GM18499 (cell line): ENCODE measurements at regions not wholly inside any gene's neighbourhood (a gene's known extent, or its start where the extent isn't known, plus 50 kb on each side); places are given as distances from the start of the nearest gene placed in this dataset.

Source experiments
- ATAC-seq: cut with Tn5 transposase; IDR thresholded peaks from one replicate; pipeline ENCODE4 v1.9.1; 2021; ENCODE audit warnings: moderate number of reproducible peaks; ENCODE audit not compliant: insufficient read depth, unreplicated experiment

DNA sequence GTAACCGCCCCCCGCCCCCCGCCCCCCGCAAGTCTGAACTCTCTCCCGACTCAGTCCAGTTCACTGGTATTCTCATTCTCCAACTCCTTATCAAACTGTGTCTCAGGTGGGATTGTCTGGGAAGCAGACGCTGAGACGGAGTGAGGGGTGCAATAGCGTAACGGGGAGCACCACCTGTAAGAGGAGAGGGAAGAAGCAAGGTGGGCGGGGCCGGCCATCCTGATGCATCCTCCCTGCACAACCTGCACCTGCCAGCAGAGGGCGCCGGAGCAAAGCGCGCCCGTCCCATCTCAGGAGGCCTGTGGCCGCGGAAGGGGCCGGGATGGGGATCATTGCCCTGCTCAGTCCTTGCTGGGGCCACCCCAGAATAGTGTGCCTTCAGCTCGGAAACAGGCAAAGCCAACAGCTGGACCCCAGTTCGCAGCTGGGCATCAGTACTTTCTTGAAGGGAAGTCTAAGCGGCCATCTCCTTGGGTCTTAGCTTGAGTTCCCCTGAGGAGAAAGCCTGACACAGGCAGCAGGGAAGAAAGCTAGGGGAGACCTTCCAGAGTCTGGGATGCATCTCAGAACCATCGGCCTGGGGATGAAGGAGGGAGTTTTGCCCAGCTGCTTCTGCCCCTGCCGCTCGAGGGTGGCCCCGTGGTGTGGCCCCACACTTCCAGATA, 208.0 kb downstream of the TFCP2L1 start:
- no peak for ATAC-seq

DNA sequence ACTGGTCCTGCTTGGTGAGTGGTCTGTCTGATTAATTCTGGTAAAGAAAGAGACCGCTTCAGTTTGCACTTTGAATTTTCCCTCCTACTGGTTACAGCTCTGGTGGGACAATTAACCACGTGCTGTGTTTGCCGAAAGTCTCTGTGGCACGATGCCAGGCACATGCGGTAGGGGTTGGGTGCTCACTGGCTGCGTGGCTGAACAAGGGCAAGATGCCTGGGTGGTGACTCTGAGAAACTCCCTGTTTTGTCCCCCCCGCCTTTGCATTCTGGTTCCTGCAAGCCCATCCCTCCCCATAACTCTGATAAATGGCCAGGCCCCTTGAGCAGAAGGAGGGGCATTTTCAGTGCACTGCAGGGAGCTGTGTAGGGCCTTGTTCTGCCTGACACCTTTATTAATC, 206.1 kb downstream of the TFCP2L1 start:
- no peak for ATAC-seq

DNA sequence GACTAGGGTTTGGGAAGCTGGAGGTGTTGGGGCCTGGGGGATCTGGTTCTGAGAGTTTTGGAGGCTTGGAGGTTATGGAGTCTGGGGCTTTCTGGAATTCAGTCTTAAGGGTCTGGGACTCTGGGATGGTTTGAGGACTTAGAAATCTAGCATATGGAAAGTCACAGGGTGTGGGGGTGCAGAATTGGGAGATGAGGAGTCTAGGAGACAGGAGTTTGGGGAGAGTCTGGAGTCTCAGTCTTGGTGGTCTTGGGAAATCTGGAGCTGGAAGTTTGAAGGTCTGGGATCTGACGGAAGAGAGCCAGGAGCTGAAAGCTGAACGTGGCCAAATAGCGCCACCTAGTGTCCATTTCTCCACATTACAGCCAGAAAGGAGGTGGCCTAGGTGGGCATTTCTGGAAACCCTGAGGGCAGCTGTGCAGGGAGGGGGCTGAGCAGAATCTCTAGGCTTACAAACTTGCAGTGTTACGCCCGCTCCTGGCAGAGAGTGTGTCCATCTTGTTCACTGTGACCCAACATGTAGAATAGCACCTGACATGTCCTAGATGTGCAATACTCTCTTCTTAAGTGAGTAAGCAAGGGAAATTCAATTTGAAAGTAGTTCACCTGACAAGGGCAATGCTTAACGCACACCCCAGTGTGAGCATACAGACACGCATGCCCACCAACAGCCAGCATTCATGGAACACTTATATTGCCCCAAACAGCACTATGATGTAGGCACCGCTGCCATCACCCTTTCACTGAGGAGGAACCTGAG, 204.8 kb downstream of the TFCP2L1 start:
- ATAC-seq, result no peak

DNA sequence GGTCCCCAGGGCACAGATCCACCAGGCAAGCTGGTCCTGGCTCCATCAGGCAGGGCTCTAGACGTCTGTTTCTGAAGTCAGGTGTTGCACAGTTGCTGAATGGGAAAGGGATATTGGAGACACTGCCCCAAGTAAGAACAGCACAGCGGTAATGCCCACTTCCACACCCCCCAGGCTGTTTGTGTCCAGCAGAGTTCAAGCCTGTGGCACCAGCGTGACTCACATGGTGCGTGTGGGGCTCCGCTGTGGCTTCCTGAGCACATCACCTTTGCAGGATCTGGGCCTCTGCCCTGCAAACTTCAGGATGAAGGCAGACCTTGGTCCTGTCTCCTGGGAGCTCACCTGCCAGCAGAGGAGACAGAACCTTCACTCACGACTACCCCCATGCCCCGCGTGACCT, 203.3 kb downstream of the TFCP2L1 start:
- no peak for ATAC-seq

DNA sequence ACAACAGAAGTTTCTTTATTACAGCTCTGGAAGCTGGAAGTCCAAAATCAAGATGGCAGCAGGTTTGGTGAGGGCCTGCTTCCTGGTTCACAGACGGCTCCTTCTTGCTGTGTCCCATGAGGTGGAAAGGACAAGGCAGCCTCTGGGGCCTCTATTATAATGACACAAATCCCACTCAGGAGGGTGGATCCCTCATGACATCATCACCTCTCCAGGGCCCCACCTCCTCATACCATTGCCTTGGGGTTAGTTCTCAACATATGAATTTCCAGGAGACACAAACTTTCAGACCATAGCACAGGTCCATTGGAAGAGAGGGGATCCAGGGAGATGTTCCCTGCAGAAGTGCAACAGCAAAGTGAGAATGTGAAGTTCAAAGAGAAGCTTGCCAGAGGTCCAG, 202.8 kb downstream of the TFCP2L1 start:
- no peak for ATAC-seq

DNA sequence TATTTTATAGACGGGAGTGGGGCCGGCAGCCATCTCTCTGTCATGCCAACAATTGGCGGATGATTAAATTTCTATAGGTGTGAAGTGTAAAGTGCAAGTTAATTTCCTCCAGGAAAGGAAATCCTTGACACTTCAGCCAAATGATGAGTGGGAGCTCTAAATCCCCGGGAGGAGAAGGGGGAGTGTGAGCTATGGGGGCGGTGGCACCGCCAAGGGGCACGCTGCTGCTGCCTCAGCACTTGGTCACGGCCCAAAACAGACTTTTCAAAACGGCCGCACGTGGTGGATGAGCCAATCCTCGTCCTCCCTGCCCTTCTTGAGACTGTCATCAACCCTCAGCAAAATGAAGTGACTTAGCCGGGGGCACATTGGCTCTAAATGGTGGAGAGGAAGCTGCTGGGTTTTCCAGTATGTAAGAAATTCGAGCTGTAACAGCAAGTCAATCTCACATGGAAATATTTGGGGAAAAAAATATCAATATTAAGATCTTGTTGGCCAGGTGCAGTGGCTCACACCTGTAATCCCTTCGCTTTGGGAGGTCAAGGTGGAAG, 200.8 kb downstream of the TFCP2L1 start:
- no peak for ATAC-seq

DNA sequence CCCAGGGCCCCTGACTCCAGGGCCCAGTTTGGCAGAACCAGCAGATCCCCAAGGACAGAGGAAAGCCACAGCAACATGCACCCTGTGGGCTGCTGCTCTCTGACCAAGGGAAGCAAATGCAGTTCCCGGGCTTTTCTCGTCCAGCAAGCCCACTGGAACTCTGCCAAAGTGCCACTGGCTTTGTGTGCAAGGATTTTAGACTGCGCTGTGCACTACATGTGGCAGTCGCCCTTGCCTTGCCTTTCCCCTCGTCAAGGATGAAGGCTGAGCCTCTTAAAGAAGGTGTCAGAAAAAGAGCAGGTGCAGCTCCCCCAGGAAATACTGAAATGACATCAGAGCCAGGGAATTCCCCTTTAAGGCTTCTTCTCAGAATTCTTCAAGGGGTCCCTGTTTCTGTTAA, 199.2 kb downstream of the TFCP2L1 start:
- ATAC-seq, result no peak

DNA sequence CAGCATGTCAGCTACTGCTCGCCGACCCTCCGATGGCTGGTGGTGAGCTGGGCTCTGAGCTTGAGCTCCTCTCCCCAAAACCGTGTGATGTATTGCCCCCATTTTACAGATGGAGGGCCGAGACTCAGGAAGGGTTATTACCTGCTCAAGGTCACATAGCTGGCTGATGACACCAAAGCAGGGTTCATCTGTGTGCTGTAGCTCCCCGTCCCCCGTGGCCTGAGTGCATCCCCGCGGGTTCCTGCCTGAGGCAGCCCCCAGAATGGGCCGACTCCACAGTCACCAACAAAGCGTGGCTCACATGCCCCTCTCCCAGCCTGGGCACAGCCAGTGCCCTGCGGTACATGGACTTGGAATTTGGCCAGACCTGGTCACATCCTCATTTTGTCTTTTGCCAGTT, 198.6 kb downstream of the TFCP2L1 start:
- ATAC-seq, result no peak

DNA sequence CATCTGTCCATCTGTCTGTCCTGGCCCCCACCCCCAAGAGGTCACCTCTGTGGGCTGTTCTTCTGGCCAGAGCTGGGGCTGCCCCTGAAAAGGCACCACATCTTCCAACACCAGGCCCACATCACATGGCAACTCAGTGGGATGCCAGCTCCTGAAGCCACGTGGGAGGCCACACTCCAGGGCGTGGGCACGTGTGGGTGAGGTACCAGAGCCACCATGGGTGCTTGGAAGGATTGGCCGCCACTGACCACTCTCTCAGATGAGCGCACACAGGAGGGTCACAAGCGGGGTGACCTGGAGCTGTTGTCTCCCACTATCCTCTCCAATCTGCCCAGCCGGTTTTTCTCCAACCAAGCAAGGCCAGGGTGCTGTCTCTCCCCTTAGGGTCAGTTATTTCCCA, 197.9 kb downstream of the TFCP2L1 start:
- ATAC-seq, result no peak

DNA sequence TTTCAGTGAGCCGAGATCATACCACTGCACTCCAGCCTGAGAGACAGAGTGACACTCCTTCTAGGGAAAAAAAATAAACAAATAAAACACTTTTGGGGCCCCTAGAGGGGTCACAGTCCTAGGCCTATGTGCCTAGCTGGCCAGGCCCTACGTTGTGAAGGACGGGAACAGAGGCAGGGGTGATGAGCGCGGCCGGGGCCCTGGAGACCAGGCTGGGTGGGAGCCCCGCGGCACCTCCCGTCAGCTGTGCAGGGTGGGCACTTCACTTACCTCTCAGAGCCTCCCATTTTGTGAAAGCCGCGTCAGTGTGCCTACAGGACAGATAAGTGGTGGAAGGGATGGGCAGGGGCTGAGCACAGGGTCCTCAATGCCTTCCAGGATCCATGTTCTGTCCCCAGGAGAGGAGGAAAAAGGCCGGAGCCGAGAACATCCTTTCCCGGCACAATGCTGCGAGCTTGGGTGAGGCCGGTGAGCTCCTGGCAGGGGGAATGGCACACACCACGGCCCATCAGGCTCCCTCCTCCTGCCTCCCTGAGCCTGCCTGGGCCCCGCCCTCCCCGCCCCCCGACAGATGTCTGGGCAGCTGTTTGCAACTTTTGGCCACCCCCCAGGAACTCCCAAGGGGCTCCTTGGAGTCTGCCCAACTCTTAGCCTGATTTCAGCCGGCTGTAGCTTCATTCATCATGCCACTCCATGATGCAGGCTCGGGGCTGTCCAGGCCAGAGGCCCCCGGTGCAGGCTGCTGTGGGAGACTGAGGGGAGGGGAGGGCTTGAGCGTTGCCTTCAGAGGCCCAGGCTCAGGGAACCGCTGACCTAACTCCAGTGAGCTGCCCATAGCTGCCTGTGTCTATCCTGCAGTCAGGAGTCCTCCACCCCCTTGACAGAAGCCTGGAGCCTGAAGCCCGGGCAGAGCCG, 196.5 kb downstream of the TFCP2L1 start:
- ATAC-seq, result no peak

DNA sequence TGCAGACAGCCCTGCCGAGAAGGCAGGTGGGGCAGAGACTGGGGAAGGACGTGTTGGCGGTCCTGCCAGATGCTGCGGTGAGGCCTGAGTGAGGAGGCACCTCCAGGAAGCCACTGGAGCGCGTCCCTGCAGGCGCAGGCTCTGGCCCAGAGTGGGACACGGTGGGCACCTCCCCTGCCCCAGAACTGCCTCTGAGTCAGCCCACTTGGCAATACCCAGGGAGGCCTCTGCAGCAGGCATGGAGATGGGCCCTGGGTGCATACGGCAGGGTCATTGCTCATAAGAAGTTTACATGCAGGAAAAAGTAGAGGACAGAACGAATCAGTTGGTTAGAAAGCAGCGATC, 195.9 kb downstream of the TFCP2L1 start:
- ATAC-seq, result no peak

DNA sequence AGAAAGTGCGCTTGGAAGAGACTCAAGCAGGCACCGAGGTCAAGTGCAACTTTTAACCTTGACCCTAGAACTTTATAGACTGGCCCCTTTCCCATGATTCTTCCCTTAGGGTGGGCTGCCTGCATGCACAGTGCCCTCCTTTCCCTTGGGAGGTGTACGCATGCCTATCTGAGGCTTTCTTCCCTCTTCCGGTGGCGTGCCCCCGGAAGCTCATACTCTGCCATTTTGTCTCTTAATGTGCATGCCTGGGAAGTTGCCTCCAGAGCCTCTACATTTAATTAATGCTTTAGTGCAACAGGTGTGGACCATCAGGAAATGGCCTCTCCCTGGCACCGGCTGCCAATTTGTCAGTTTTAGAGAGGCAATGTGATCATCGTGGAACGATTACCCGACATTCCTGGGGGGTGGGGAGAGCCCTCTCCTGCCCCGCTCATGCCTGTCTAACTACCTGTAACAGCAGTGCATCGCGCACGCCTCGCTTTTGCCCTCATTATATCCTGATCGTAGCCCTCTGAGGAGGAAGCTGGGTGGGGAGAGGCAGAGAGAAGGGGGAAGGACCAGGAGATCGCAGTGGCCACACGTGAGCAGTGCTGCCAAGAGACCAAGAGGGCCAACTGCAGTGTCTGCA, 194.8 kb downstream of the TFCP2L1 start:
- ATAC-seq, result no peak

DNA sequence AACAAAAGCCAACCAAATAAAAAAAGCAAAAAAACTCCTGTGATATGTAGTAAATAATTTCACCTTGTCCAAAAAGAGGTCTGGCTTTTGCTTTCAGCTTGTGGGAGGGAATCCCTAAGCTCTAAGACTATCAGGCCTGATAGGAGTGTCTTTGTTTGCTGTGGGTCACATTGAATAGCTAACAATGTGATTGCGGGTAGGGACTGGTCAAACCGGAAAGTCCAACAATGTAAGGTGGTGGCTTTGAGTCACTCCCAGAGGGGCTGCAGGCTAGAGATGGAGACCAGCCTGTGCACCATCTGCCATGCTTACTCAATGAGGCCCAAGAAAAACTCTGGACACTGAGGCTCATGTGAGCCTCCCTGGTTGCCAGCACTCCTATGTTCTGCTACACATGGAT, 192.9 kb downstream of the TFCP2L1 start:
- no peak for ATAC-seq

DNA sequence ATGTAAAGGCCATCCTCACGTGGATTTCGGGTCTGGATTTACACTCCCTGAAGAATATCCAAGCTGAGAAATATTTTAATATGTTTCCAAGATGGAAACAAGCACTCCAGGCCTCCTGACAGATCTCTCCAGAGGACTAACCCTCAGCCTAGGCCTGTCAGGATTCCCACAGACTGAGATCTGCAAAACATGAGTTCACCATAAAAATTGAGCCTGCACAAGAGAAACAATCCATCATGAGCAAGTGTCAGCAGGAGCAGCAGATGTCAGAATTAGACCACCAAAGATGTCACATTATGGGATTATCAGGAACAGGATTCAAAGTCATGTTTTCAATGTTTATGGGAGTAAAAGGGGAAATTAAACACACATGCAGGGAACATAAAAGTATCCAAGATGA, 191.3 kb downstream of the TFCP2L1 start:
- ATAC-seq, result no peak

DNA sequence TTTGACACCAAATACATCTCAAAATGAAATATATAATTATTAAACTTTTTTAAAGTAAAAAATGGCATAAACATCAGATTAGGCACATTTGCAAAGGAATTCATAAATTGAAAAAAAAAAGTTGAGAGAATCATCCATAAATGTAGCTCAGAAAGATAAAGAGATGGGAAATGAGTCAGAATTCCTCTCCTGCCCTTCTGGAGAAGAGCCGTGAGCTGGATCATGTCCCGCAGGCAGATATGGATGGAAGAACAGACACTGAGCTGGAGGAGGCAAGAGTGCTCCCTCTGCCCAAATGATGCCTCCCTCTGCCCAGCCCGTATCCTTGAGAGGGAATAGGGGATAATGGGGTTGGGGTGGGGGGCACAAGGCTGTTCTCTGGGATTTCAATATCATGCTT, 190.9 kb downstream of the TFCP2L1 start:
- no peak for ATAC-seq

DNA sequence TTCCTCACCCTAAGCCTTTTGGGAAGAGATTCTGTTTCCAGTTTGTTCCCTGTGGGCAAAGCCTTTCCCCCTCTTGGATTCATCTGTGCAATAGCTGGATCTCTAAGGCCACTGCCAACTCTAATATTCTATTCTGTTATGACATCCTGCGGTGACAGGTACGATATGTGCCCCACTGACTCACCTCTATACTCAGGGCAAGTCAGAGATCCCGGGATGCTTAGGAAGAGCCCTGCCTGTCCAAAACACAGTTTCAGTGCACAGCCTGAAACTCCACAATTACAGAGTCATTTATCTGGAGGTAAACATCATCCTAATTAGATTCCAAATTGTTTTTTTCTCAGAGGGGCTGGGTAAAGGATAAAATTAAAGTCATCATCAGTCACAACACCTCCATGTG, 190.2 kb downstream of the TFCP2L1 start:
- no peak for ATAC-seq

DNA sequence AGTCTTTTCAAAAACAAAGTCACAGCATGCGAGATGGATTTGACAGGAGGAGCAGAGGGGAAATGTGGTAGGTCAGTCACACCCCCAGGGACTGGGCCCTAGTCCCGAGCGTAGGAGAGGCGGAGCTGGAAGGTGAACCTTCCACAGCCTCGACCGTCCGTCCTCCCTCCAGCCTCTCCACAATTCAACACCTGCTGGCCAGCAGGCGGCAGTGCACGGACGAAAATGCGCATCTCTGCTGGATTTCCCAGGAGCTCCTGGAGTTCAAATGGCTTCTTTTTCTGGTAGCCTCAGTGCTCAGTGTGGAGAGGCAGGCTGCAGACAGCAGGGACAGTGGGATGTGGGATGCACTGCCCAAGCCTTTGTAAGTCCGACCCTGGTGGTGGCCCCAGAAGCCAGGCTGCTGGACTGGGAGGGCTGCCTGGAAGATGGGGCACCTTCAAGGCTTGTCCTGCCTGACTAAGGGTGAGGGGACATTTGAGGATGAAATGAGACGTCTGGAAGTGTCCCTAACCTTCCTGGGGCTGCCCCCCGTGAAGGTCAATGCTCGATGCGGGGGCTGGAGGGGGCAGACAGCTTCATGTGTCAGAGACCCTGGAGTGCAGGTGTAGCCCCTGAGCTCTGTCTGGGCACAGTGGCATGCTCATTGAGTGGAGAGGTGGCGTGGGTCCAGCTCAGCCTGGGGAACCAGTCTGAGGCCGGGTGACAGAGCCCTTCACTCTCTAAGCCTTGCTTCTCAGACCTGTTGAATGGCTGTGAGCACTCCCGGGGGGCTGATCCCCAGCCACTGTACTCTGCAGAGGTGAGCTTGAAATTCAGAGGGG, 189.5 kb downstream of the TFCP2L1 start:
- no peak for ATAC-seq

DNA sequence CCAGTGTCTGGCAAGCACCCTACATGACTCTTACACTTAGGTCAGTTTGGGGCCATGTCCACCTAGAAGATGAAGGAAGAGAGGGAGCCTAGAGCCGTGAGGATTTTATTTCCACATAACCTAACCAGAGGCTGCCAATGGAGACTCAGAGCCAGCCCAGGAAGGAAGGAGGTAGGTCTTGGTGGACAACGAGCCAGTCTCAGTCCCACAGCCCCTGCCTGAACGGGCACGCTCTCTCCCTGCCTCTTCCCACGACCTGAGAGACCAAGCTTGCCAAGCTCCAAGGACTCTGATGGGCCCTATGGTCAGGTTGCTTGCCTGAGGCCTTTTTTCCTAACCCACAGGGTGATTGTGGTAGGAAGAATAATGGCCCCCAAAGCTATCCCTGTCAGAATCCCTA, 188.4 kb downstream of the TFCP2L1 start:
- no peak for ATAC-seq

DNA sequence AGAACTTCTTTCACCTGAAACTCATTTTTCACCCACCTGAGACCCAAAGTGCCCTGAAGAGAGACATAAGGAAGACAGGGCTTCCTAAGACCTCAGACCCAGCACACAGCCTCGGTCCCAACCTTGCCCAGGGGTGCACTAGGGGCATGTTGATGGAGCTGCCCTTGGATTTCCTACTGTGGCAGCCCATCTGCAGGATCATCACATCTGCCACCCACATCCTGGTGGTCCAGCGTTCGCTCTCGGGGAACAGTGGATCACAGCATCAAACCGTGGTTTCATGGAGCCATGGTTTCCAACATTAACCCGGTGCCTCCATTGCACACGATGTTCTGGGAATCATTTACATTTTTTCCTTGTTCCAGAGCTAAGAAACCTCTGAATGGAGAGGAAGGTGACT, 186.4 kb downstream of the TFCP2L1 start:
- ATAC-seq, result no peak
